SIG-M5 treated with dmso at 0.1 percent for 504 hours (cell line): ENCODE measurements at regions not wholly inside any gene's neighbourhood (a gene's known extent, or its start where the extent isn't known, plus 50 kb on each side); places are given as distances from the start of the nearest gene placed in this dataset.

Experiments
- DNase-seq: peaks from one replicate; lab custom pipeline; 2025; ENCODE audit not compliant: unreplicated experiment; lab: John Stamatoyannopoulos, UW

- no peak for DNase-seq
Measured at GRCh38 chr9:12930906-12931305, 156.1 kb downstream of the LURAP1L start.

- no peak for DNase-seq
Measured at GRCh38 chr9:12933957-12934356, 159.1 kb downstream of the LURAP1L start.

- no peak for DNase-seq
Measured at GRCh38 chr9:12934545-12935272, 159.9 kb downstream of the LURAP1L start.

- DNase-seq = no peak
Measured at GRCh38 chr9:12935714-12936113, 160.9 kb downstream of the LURAP1L start.

- no peak for DNase-seq
Measured at GRCh38 chr9:12954441-12954840, 179.6 kb downstream of the LURAP1L start.

GRCh38 chr9:12955510-12956163, 180.8 kb downstream of the LURAP1L start:
- no peak for DNase-seq

GRCh38 chr9:12956261-12956660, 181.4 kb downstream of the LURAP1L start:
- DNase-seq = no peak

GRCh38 chr9:12956805-12957204, 182.0 kb downstream of the LURAP1L start:
- DNase-seq = no peak

- no peak for DNase-seq
Measured at GRCh38 chr9:12958279-12958678, 183.5 kb downstream of the LURAP1L start.

GRCh38 chr9:12958708-12959107, 183.9 kb downstream of the LURAP1L start:
- DNase-seq = no peak

GRCh38 chr9:12961276-12961809, 186.5 kb downstream of the LURAP1L start:
- DNase-seq = no peak

- no peak for DNase-seq
Measured at GRCh38 chr9:12963537-12963936, 188.7 kb downstream of the LURAP1L start.

GRCh38 chr9:12964271-12964670, 189.5 kb downstream of the LURAP1L start:
- no peak for DNase-seq

GRCh38 chr9:12965303-12965702, 190.5 kb downstream of the LURAP1L start:
- DNase-seq = no peak

GRCh38 chr9:12968093-12968492, 193.3 kb downstream of the LURAP1L start:
- no peak for DNase-seq

- no peak for DNase-seq
Measured at GRCh38 chr9:12972608-12973589, 198.1 kb downstream of the LURAP1L start.

GRCh38 chr9:12973710-12974109, 198.9 kb downstream of the LURAP1L start:
- DNase-seq = no peak

GRCh38 chr9:12974671-12975070, 199.9 kb downstream of the LURAP1L start:
- no peak for DNase-seq

GRCh38 chr9:12975496-12975895, 200.7 kb downstream of the LURAP1L start:
- no peak for DNase-seq

GRCh38 chr9:12980085-12980851, 205.4 kb downstream of the LURAP1L start:
- DNase-seq = no peak

- no peak for DNase-seq
Measured at GRCh38 chr9:12988258-12988657, 213.4 kb downstream of the LURAP1L start.
